Adrenal gland (tissue), 5 donors: ENCODE measurements at regions not wholly inside any gene's neighbourhood (a gene's known extent, or its start where the extent isn't known, plus 50 kb on each side); places are given as distances from the start of the nearest gene placed in this dataset.

Experiments used
- POLR2A ChIP-seq, 2 donors: fragments of 450-650 bp; IDR thresholded peaks; one replicate each; pipeline ENCODE4 v1.6.1; 2017; ENCODE audit warnings: antibody characterized with exemption in 2 of 2, mild to moderate bottlenecking in 2 of 2, moderate library complexity in 1 of 2
- TF ChIP-seq, protein P1 (sequence below), 6 experiments: fragments of 450-650 bp in 4 of 6; fragments of 200-600 bp in 2 of 6; sonication (generic) in 1 of 6; IDR thresholded peaks; 1 replicate in 5 of 6; 2 replicates in 1 of 6; pipeline versions ENCODE4 v1.5.1 to v1.8.0; 2016 to 2021; ENCODE audit warnings: antibody characterized with exemption in 6 of 6, mild to moderate bottlenecking in 2 of 6, moderate library complexity in 1 of 6
- donor health status: DM: no; HTN: no; CAD: no.

DNA sequence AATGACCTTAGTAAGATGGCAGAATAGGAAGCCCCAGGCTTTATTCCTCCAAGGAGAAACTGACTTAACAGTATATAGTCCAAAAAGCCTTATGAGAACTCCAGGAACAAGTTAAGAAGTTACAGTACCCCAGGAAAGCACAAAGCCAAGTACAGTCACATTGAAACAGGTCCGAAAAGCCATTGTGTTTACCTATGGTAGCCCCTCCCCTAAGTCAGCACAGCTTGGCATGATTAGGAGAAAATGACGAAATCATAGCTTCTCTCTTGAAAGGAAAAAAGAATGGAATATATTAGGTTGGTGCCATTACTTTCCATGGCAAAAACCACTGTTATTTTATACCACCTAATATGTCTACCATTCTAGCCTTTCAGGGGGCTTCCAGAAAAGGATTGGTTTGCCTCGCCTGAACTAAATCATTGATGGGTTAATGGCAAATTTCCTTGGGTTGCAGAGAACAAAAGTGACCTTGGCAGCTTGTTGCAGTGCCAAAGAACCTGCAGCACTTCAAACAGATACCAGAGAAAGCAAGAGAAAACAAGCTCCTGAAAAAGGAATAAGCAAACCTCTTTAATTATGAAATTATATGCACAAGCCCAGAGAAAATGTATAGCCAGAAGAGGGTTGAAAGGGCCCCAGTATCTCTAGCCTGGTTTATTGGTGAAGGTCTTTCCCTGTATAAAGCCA is 130.6 kb downstream of the PTCHD1 start:
- TF ChIP-seq, protein P1, sequence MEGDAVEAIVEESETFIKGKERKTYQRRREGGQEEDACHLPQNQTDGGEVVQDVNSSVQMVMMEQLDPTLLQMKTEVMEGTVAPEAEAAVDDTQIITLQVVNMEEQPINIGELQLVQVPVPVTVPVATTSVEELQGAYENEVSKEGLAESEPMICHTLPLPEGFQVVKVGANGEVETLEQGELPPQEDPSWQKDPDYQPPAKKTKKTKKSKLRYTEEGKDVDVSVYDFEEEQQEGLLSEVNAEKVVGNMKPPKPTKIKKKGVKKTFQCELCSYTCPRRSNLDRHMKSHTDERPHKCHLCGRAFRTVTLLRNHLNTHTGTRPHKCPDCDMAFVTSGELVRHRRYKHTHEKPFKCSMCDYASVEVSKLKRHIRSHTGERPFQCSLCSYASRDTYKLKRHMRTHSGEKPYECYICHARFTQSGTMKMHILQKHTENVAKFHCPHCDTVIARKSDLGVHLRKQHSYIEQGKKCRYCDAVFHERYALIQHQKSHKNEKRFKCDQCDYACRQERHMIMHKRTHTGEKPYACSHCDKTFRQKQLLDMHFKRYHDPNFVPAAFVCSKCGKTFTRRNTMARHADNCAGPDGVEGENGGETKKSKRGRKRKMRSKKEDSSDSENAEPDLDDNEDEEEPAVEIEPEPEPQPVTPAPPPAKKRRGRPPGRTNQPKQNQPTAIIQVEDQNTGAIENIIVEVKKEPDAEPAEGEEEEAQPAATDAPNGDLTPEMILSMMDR (IDR thresholded peaks at IDR 0.05): no peak
- TF ChIP-seq POLR2A (IDR thresholded peaks at IDR 0.05): no peak
